H9 (cell line): ENCODE measurements at regions not wholly inside any gene's neighbourhood (a gene's known extent, or its start where the extent isn't known, plus 50 kb on each side); places are given as distances from the start of the nearest gene placed in this dataset.

Source experiments
- DNase-seq: peaks from one replicate; pipeline ENCODE4 v3.0.0-alpha.2; 2017
- H2AFZ ChIP-seq: one replicate; pipeline ENCODE4 v1.6.1; 2013; ENCODE audit warnings: mild to moderate bottlenecking, low read length, control low read depth, moderate library complexity
- H2AK5ac ChIP-seq: 2 replicates; pipeline ENCODE4 v1.6.1; 2013; ENCODE audit warnings: low read length, control low read depth, mixed read lengths; ENCODE audit not compliant: insufficient read length
- H2BK120ac ChIP-seq: one replicate; pipeline ENCODE4 v1.6.1; 2013; ENCODE audit warnings: low read depth, mild to moderate bottlenecking, low read length, control low read depth, inconsistent platforms; ENCODE audit not compliant: poor library complexity, severe bottlenecking
- H2BK12ac ChIP-seq: 2 replicates; pipeline ENCODE4 v1.6.1; 2013; ENCODE audit warnings: low read length, control low read depth, mixed read lengths, low read depth; ENCODE audit not compliant: insufficient read length
- H2BK15ac ChIP-seq: 2 replicates; pipeline ENCODE4 v1.6.1; 2013; ENCODE audit warnings: low read depth, low read length, control low read depth
- H2BK20ac ChIP-seq: one replicate; pipeline ENCODE4 v1.6.1; 2013; ENCODE audit warnings: low read depth, mild to moderate bottlenecking, low read length, control low read depth, inconsistent platforms; ENCODE audit not compliant: poor library complexity, severe bottlenecking
- H2BK5ac ChIP-seq: 2 replicates; pipeline ENCODE4 v1.6.1; 2013; ENCODE audit warnings: low read length, control low read depth, mixed read lengths; ENCODE audit not compliant: insufficient read length
- H3K14ac ChIP-seq: 2 replicates; pipeline ENCODE4 v1.6.1; 2013; ENCODE audit warnings: low read length, control low read depth; ENCODE audit not compliant: insufficient read depth
- H3K18ac ChIP-seq: 2 replicates; pipeline ENCODE4 v1.6.1; 2013; ENCODE audit warnings: low read depth, mild to moderate bottlenecking, mixed read lengths, low read length, control low read depth; ENCODE audit not compliant: insufficient read length
- H3K23ac ChIP-seq: 2 replicates; pipeline ENCODE4 v1.6.1; 2013; ENCODE audit warnings: low read length, control low read depth, mixed read lengths, low read depth; ENCODE audit not compliant: insufficient read length
- H3K23me2 ChIP-seq: 2 replicates; pipeline ENCODE4 v1.6.1; 2013; ENCODE audit warnings: low read depth, mild to moderate bottlenecking, mixed read lengths, low read length, control low read depth; ENCODE audit not compliant: insufficient read length, poor library complexity, severe bottlenecking
- H3K27ac ChIP-seq: 2 replicates; pipeline ENCODE4 v1.5.1; 2013; ENCODE audit warnings: low read length, control low read depth, mixed read lengths, low read depth; ENCODE audit not compliant: insufficient read length
- H3K27me3 ChIP-seq: 2 replicates; pipeline ENCODE4 v1.6.1; 2013; ENCODE audit warnings: low read length, control low read depth, inconsistent platforms; ENCODE audit not compliant: insufficient read depth
- H3K4ac ChIP-seq: 2 replicates; pipeline ENCODE4 v1.6.1; 2013; ENCODE audit warnings: low read depth, mild to moderate bottlenecking, control low read depth, inconsistent platforms, low read length, moderate library complexity
- H3K4me1 ChIP-seq: 2 replicates; pipeline ENCODE4 v1.6.1; 2013; ENCODE audit warnings: low read length, control low read depth, inconsistent platforms; ENCODE audit not compliant: insufficient read depth
- H3K4me2 ChIP-seq: 2 replicates; pipeline ENCODE4 v1.6.1; 2013; ENCODE audit warnings: low read length, control low read depth, mixed read lengths; ENCODE audit not compliant: insufficient read length, insufficient read depth
- H3K56ac ChIP-seq: 2 replicates; pipeline ENCODE4 v1.6.1; 2013; ENCODE audit warnings: low read depth, mild to moderate bottlenecking, mixed read lengths, low read length, control low read depth; ENCODE audit not compliant: insufficient read length
- H3K79me1 ChIP-seq: 2 replicates; pipeline ENCODE4 v1.6.1; 2013; ENCODE audit warnings: low read depth, mild to moderate bottlenecking, moderate library complexity, low read length, control low read depth, inconsistent platforms; ENCODE audit not compliant: insufficient read depth, poor library complexity, severe bottlenecking
- H3K79me2 ChIP-seq: 2 replicates; pipeline ENCODE4 v1.6.1; 2013; ENCODE audit warnings: low read length, control low read depth, inconsistent platforms; ENCODE audit not compliant: insufficient read depth
- H3K9ac ChIP-seq: 2 replicates; pipeline ENCODE4 v1.6.1; 2013; ENCODE audit warnings: low read length, control low read depth, mixed read lengths; ENCODE audit not compliant: insufficient read length; ENCODE audit errors: extremely low read depth
- H3K9me3 ChIP-seq: one replicate; pipeline ENCODE4 v1.6.1; 2013; ENCODE audit warnings: low read depth, low read length, inconsistent platforms; ENCODE audit not compliant: control insufficient read depth
- H3T11ph ChIP-seq: one replicate; pipeline ENCODE4 v1.6.1; 2013; ENCODE audit warnings: mild to moderate bottlenecking, low read length, control low read depth, inconsistent platforms
- H4K20me1 ChIP-seq: one replicate; pipeline ENCODE4 v1.6.1; 2013; ENCODE audit not compliant: control insufficient read depth, insufficient read length, insufficient read depth
- H4K5ac ChIP-seq: 2 replicates; pipeline ENCODE4 v1.6.1; 2013; ENCODE audit warnings: low read depth, mild to moderate bottlenecking, mixed read lengths, low read length, control low read depth; ENCODE audit not compliant: insufficient read length
- H4K8ac ChIP-seq: replicated peaks from 2 replicates; pipeline ENCODE4 v1.6.1; 2013; ENCODE audit warnings: low read length, control low read depth, mixed read lengths, low read depth; ENCODE audit not compliant: insufficient read length
- H4K91ac ChIP-seq: 2 replicates; pipeline ENCODE4 v1.6.1; 2013; ENCODE audit warnings: low read depth, mild to moderate bottlenecking, moderate library complexity, mixed read lengths, low read length, control low read depth; ENCODE audit not compliant: insufficient read length
- H3K27ac Mint-ChIP-seq, 3 experiments: 2 replicates in 2 of 3; 3 replicates in 1 of 3; pipeline ENCODE4 v1.8.0; 2020 to 2021; ENCODE audit warnings: mixed read lengths in 3 of 3, mild to moderate bottlenecking in 1 of 3, moderate library complexity in 1 of 3
- H3K27me3 Mint-ChIP-seq: 2 replicates; pipeline ENCODE4 v1.8.0; 2021; ENCODE audit warnings: low read depth, mild to moderate bottlenecking, moderate library complexity, mixed read lengths
- H3K36me3 Mint-ChIP-seq, 3 experiments: 2 replicates in 2 of 3; 3 replicates in 1 of 3; pipeline ENCODE4 v1.8.0; 2020 to 2021; ENCODE audit warnings: low read depth in 3 of 3, mixed read lengths in 3 of 3; ENCODE audit not compliant: insufficient read depth in 1 of 3
- H3K4me1 Mint-ChIP-seq, 2 experiments: 2 replicates each; pipeline ENCODE4 v1.8.0; 2020; ENCODE audit warnings: mixed read lengths in 2 of 2
- H3K4me3 Mint-ChIP-seq, 2 experiments: 2 replicates in 1 of 2; 3 replicates in 1 of 2; pipeline ENCODE4 v1.8.0; 2020 to 2021; ENCODE audit warnings: mild to moderate bottlenecking in 2 of 2, mixed read lengths in 2 of 2, moderate library complexity in 1 of 2
- H3K9me3 Mint-ChIP-seq, 2 experiments: 2 replicates in 1 of 2; 3 replicates in 1 of 2; pipeline ENCODE4 v1.8.0; 2020; ENCODE audit warnings: mild to moderate bottlenecking in 2 of 2, mixed read lengths in 2 of 2, moderate library complexity in 1 of 2
- WGBS: extraction: QIAGEN DNeasy Blood & Tissue Kit; methylation state at CpG from one replicate; pipeline ENCODE4 v1.1.7; 2013; ENCODE audit warnings: missing lambda C conversion rate, low lambda C conversion rate, mixed read lengths; ENCODE audit not compliant: insufficient read length; ENCODE audit errors: extremely low coverage; 5-methylcytosine and 5-hydroxymethylcytosine counted together
- TF ChIP-seq, protein P1 (sequence below): fragments of 200-600 bp; sonication (generic); conservative IDR thresholded peaks from 3 replicates; pipeline ENCODE4 v1.8.0; 2021; ENCODE audit warnings: antibody characterized with exemption, mild to moderate bottlenecking

DNA sequence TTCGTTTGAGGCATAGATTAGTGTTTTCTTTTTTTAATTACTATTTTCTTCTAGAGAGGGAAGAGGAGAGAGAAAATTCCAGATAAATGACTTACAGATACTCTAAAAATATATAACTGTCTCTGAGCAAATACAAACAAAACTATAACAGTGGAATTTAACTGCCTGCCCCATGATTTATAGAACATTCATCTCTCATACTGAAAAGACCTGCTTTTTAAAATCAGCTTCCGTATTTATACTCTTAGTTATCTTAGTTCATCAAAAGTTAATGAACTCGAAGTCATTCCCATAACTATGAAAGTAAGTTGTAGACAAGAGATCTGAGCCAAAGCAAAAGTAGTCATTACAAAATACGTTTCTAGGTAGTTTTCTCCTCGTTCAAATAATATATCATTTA, 123.8 kb upstream of the DMRT1 start:
- Mint-ChIP-seq H3K36me3 (peaks cover 0 to 4% (median 3%) of the 10 kb centered on the region in 3 experiments; a peak in 1 of 7 replicates), H3K27ac (no peak overlapping the region), H3K4me3 (no peak overlapping the region), H3K4me1 (peaks cover 14 to 20% of the 10 kb centered on the region in 2 experiments), H3K9me3 (no peaks in the 10 kb centered on the region), H3K27me3 (no peaks in the 10 kb centered on the region)
- no peak overlapping the region for H4K8ac ChIP-seq
- no peaks in the 10 kb centered on the region for H4K20me1 ChIP-seq
- no peak overlapping the region for H2BK20ac ChIP-seq
- no peak overlapping the region for H3T11ph ChIP-seq
- H3K27ac ChIP-seq = no peak overlapping the region
- H2BK120ac ChIP-seq = no peak overlapping the region
- no peak overlapping the region for H3K14ac ChIP-seq
- DNase-seq = no peak
- H4K5ac ChIP-seq = no peak overlapping the region
- H3K79me2 ChIP-seq = no peaks in the 10 kb centered on the region
- no CpG with 5 or more reads among the region's 5 CpGs for WGBS
- H3K56ac ChIP-seq = no peak overlapping the region
- no peak overlapping the region for H3K18ac ChIP-seq
- H3K27me3 ChIP-seq = no peaks in the 10 kb centered on the region
- H3K4ac ChIP-seq = no peak overlapping the region
- no peak overlapping the region for H2AK5ac ChIP-seq
- H3K4me2 ChIP-seq = no peak overlapping the region
- H3K23ac ChIP-seq = no peak overlapping the region
- no peaks in the 10 kb centered on the region for H3K79me1 ChIP-seq
- no peak overlapping the region for H2AFZ ChIP-seq
- no peak overlapping the region for H2BK15ac ChIP-seq
- H3K9me3 ChIP-seq = no peaks in the 10 kb centered on the region
- H2BK12ac ChIP-seq = no peak overlapping the region
- H4K91ac ChIP-seq = no peak overlapping the region
- H3K9ac ChIP-seq = no peak overlapping the region
- no peaks in the 10 kb centered on the region for H3K23me2 ChIP-seq
- TF ChIP-seq, protein P1, sequence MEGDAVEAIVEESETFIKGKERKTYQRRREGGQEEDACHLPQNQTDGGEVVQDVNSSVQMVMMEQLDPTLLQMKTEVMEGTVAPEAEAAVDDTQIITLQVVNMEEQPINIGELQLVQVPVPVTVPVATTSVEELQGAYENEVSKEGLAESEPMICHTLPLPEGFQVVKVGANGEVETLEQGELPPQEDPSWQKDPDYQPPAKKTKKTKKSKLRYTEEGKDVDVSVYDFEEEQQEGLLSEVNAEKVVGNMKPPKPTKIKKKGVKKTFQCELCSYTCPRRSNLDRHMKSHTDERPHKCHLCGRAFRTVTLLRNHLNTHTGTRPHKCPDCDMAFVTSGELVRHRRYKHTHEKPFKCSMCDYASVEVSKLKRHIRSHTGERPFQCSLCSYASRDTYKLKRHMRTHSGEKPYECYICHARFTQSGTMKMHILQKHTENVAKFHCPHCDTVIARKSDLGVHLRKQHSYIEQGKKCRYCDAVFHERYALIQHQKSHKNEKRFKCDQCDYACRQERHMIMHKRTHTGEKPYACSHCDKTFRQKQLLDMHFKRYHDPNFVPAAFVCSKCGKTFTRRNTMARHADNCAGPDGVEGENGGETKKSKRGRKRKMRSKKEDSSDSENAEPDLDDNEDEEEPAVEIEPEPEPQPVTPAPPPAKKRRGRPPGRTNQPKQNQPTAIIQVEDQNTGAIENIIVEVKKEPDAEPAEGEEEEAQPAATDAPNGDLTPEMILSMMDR = no peak
- no peak overlapping the region for H2BK5ac ChIP-seq
- H3K4me1 ChIP-seq = peaks cover 2% of the 10 kb centered on the region; the same call in 1 of the 2 replicates
